GM18498 (cell line): ENCODE measurements at regions not wholly inside any gene's neighbourhood (a gene's known extent, or its start where the extent isn't known, plus 50 kb on each side); places are given as distances from the start of the nearest gene placed in this dataset.
A peak's percentile ranks its signal among the peaks of the same experiment; 100 is the strongest.

Source experiments
- ATAC-seq: cut with Tn5 transposase; IDR thresholded peaks from one replicate; pipeline ENCODE4 v1.9.1; 2021; ENCODE audit warnings: mild to moderate bottlenecking, moderate library complexity; ENCODE audit not compliant: unreplicated experiment

GRCh38 chr11:32200136-32200847, 109.4 kb downstream of the RCN1 start:
- no peak for ATAC-seq

GRCh38 chr11:32204751-32205150, 113.9 kb downstream of the RCN1 start:
- no peak for ATAC-seq

- ATAC-seq = no peak
These were observed 119.7 kb downstream of the RCN1 start for GRCh38 chr11:32210556-32210955.

DNA sequence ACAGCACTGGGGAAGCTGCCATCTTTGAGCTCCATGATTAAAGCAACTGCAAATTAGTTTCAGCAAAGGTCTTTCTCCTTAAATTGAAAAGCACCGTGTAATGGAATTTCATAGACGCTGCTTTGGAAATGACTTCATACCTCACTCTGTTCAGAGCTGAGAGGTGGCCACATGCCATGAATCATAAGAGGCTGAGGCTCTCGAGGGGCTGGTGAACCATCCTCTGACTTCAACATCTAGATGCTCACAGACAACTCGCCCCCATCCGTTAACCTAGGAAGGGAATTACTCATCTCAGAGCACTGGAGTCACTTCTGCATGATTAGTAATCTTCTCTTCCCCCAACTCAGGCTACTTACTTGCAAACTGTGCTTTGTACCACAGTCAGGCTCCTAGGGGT, 122.3 kb downstream of the RCN1 start:
- ATAC-seq = no peak

DNA sequence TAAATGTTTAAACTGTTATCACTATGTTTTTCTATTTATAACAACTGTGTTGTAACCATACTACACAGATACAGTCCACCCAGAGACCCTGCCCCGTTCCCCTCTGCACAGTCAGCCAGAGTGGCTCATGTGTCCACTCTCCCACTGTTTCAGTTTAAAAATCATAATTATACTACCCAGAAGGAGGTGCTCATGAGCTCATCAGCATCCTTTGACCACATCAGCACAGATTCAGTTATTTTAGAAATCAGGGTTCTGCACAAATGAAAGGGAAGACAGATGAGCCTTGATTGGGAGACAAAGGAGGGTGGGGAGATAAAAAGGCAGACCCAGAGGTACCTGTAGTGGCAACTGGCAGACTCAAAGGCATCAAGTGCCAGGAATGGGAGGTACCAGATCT, 124.3 kb downstream of the RCN1 start:
- no peak for ATAC-seq

GRCh38 chr11:32216749-32217148, 125.9 kb downstream of the RCN1 start:
- no peak for ATAC-seq

GRCh38 chr11:32219320-32219719, 128.4 kb downstream of the RCN1 start:
- no peak for ATAC-seq

DNA sequence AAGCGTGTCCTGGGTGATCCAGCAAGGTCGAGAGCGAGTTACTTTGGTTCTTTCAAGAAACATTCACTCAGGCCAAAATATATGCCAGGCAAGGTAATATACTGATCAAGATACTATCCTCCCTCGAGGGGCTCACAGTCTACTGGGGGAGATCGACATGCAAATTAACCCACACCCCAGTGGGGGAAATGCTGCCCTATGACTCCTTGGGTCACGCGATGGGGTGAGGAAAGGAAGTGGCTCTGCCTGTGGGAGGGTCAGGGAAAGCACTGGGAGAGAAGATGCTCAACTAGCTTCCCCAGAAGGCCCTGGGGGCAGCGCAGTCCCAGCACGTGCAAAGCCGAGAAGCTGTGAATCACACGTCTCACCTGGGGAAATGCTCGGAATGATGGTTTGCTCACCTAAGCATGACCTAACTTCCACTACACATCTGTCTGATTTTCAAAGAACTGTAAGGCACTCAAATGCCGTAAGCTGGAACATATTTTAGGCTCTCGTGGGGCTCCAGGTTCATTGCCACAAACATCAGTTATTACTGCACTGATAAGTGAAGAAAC, 130.7 kb downstream of the RCN1 start:
- no peak for ATAC-seq

- no peak for ATAC-seq
These were observed 133.7 kb downstream of the RCN1 start for GRCh38 chr11:32224580-32224979.

- no peak for ATAC-seq
These were observed 134.9 kb downstream of the RCN1 start for GRCh38 chr11:32225571-32226285.

- no peak for ATAC-seq
These were observed 135.6 kb downstream of the RCN1 start for GRCh38 chr11:32226480-32226879.

GRCh38 chr11:32229576-32230240, 138.8 kb downstream of the RCN1 start:
- no peak for ATAC-seq

DNA sequence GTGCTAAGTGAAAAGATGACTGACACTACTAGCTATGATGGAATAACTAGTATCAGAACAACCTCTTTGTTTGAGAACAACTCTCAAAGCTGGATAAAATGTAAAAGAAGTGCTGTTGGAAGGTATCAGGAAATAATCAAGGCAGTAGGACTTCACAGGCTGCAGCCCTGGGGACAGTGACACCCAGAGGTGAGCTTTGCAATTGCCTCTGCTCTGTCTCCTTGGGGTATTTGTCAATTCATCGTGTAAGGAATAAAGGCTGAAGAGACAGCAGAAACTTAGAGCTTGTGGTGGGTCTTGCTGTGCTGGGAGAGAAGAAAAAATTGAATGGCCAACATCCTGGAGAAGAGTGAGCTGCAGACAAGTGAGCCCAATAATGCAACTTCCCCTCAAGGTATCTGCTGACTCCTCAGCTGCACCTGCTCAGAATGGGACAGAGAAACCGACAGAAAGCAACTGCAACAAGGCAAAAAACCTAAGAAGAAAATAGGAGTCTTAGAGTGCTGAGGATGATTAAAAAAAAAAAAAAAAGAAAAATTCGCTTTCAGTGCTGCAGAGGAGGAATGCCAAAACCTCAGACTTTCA, 141.1 kb downstream of the RCN1 start:
- ATAC-seq = peak; percentile 92

- ATAC-seq = no peak
These were observed 141.6 kb downstream of the RCN1 start for GRCh38 chr11:32232516-32232915.

- ATAC-seq = no peak
These were observed 142.4 kb downstream of the RCN1 start for GRCh38 chr11:32233276-32233675.

GRCh38 chr11:32233928-32234327, 143.1 kb downstream of the RCN1 start:
- no peak for ATAC-seq

- no peak for ATAC-seq
These were observed 153.6 kb downstream of the RCN1 start for GRCh38 chr11:32244453-32244852.

- ATAC-seq = no peak
These were observed 162.8 kb downstream of the RCN1 start for GRCh38 chr11:32253706-32254105.

GRCh38 chr11:32255841-32256240, 165.0 kb downstream of the RCN1 start:
- no peak for ATAC-seq

- ATAC-seq = no peak
These were observed 165.6 kb downstream of the RCN1 start for GRCh38 chr11:32256466-32256865.

- ATAC-seq = peak; percentile 98
These were observed 168.8 kb downstream of the RCN1 start for GRCh38 chr11:32259641-32260081.
